ENCODE measurements at regions not wholly inside any gene's neighbourhood (a gene's known extent, or its start where the extent isn't known, plus 50 kb on each side); places are given as distances from the start of the nearest gene placed in this dataset.
"Not testable (repeated sequence)": the region's sequence is repeated elsewhere in the genome, so short reads cannot be mapped to it uniquely, and the experiment has no call there.

DNA sequence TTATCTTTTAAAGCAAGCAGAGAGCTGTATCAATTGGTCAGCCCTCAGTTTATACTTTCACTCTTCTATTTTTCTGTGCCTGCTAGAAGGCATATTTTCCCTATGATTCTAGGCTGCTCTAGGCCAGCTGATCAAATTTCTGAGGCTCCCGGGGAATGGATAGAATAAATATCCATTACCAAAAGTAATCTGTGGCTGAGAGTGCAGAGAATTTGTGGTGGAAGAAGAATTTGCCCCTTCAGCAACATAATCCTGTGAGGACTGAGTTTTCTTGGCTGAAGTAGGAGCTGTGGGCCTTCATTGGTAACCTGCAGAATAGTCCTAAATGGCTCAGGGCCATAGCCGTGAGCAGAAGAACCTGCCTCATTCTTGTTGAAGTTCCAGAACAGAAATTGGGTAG is 314.6 kb upstream of the CASK start:
- H3K36me3 Mint-ChIP-seq (ENCODE audit: low read depth): no peaks in the 10 kb centered on the region
- ChIA-PET CTCF (interaction anchor here (0.5 kb wide), 1 partner anchor 714 kb away, joined by 3 read pairs; no protein-coding TSS in a partner anchor), POLR2A (no interaction called here)
- H3K4me3 Mint-ChIP-seq: no peak overlapping the region
- no peak overlapping the region for H3K27ac Mint-ChIP-seq
- H3K4me1 Mint-ChIP-seq: peaks cover 6% of the 10 kb centered on the region
- peaks cover 10% of the 10 kb centered on the region for H3K9me3 Mint-ChIP-seq
- no peaks in the 10 kb centered on the region for H3K27me3 Mint-ChIP-seq
- DNase-seq: no peak

DNA sequence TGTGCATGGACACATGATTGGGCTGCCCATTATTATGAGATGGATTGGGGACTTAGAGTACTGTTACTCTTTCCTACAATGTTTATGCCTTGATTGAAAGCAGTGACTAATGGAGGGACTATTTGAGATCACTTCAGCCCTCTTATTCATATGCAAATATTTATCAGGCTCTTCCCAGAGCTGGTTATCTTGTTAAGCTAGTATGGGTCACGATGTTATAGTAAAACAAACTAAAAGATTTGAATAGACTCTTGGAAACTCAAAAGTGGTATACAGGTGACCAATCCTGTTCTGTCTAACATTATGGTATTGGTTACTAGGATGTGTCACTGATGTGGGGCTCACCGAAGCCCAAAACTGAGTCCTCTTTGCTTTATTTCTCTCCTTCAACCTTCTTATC is 306.2 kb upstream of the CASK start:
- Mint-ChIP-seq H3K36me3 (ENCODE audit: low read depth) (peaks cover 12% of the 10 kb centered on the region), H3K9me3 (peaks cover 13% of the 10 kb centered on the region), H3K4me1 (no peaks in the 10 kb centered on the region), H3K27ac (no peak overlapping the region), H3K27me3 (no peaks in the 10 kb centered on the region), H3K4me3 (no peak overlapping the region)
- ChIA-PET POLR2A (no interaction called here), CTCF (no interaction called here)
- no peak for DNase-seq

DNA sequence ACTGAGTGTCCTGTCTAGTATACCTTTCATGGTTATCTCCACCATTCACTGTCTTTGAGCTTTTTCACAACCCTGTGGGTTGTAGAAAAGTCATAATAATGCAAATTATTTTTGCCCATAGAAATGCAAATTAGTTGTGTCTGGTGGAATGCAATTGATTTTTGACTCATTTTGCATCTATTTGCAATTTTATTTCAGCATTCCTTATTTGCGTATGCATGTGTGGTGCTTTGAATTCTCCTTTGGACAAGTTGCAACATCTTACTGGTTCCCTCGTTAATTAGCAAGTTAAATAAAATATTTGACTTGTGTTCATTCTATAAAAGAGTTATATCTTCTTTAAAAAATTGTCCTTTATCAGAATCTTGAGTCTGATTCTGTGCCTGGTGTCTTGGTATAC is 297.3 kb upstream of the CASK start:
- POLR2A ChIA-PET: no interaction called here
- Mint-ChIP-seq H3K27me3 (no peaks in the 10 kb centered on the region), H3K36me3 (ENCODE audit: low read depth) (peaks cover under 1% of the 10 kb centered on the region), H3K4me1 (no peaks in the 10 kb centered on the region), H3K27ac (no peak overlapping the region), H3K9me3 (peaks cover 3% of the 10 kb centered on the region), H3K4me3 (no peak overlapping the region)
- CTCF ChIA-PET: no interaction called here
- no peak for DNase-seq

DNA sequence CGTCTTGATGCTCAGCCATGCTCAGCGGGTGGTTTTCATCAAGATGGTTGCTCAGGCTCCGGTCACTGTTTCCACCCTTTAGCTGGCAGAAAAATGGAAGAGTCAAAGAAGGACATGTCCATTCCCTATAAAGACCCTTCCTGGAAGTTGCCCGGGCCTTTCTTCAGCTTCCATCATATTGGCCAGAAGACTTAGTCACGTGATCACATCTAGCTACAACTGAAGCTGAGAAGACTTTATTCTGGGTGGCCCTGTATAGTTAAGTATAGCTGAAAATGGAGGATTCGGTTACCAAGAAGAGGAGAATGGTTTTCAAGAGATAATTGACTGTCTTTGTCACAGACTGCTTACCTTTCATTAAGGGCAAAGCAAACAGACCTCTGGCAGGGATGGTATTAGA is 296.7 kb upstream of the CASK start:
- CTCF ChIA-PET: no interaction called here
- Mint-ChIP-seq H3K4me3 (no peak overlapping the region), H3K36me3 (ENCODE audit: low read depth) (no peaks in the 10 kb centered on the region)

DNA sequence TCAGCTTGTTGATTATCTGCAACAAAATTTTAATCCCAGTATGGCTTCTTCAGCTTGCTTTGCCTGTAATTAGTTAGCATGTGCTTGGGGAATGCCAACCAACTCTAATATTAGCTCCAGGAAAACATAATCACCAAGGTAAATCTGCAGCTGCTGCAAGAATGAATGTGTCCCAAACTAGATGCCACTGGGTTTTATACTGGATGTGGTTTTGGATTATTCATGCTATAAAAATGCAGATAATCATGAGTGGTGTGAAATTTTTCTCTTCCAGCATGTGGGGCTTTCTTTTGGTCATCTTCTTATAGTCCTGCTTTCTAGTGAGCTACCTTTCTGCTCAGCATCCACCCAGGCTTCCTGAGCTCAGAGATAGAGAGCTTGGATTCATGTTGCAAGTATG is 295.9 kb upstream of the CASK start:
- H3K4me1 Mint-ChIP-seq: no peaks in the 10 kb centered on the region

More for the DNA sequence above, 296.7 kb upstream of the CASK start:
- POLR2A ChIA-PET: no interaction called here
- no peak for DNase-seq
- no peaks in the 10 kb centered on the region for H3K4me1 Mint-ChIP-seq
- H3K27me3 Mint-ChIP-seq: no peaks in the 10 kb centered on the region
- no peak overlapping the region for H3K27ac Mint-ChIP-seq
- H3K9me3 Mint-ChIP-seq: peaks cover 1% of the 10 kb centered on the region

DNA sequence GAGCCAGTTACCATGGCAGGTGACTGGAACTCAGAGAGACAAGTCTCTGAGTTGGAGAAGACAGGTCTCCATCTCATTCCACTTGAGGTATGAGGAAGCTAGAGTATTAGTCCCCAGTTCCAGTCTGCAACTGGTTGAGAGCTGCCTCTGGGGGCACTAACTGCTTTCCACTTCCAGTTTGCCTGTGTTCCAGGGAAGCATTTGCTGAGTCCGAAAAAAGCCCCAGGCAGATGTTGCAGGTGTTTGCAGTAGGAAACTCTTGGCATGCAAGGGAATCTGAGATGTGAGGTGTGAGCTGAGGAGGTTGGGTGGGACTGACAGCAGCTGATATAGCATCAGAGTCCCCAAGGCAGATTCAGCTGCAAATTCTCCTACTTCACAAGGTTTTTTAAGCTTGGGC is 272.2 kb upstream of the CASK start:
- CTCF ChIA-PET: no interaction called here

More for the DNA sequence above, 295.9 kb upstream of the CASK start:
- ChIA-PET POLR2A (no interaction called here), CTCF (no interaction called here)
- Mint-ChIP-seq H3K27me3 (no peaks in the 10 kb centered on the region), H3K27ac (no peak overlapping the region), H3K9me3 (no peaks in the 10 kb centered on the region), H3K4me3 (no peak overlapping the region), H3K36me3 (ENCODE audit: low read depth) (no peaks in the 10 kb centered on the region)
- no peak for DNase-seq

DNA sequence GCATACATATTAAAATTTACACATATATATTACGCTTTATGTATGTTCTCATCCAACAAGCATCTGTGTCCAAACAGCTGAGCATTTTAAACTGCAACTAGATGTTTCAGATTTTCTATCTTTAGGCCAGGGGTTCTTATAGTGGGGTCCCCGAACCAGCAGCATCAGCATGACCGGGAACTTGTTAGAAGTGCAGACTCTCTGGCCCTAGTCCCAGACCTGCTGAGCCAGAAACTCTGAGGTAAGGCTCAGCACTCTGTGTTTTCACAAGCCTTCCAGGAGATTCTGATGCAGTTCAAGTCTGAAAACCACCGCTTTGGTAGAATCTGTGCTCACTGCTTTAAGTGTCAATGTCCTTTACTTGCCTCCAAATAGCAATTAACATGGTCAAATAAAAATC is 266.2 kb upstream of the CASK start:
- no peak for DNase-seq
- ChIA-PET POLR2A (no interaction called here), CTCF (no interaction called here)
- Mint-ChIP-seq H3K4me3 (no peak overlapping the region), H3K4me1 (no peaks in the 10 kb centered on the region), H3K36me3 (ENCODE audit: low read depth) (no peaks in the 10 kb centered on the region), H3K9me3 (peaks cover 2% of the 10 kb centered on the region), H3K27ac (no peak overlapping the region), H3K27me3 (no peaks in the 10 kb centered on the region)

More for the DNA sequence above, 272.2 kb upstream of the CASK start:
- no peak overlapping the region for H3K4me3 Mint-ChIP-seq
- no peak for DNase-seq
- H3K27me3 Mint-ChIP-seq: no peaks in the 10 kb centered on the region
- H3K9me3 Mint-ChIP-seq: peaks cover 2% of the 10 kb centered on the region
- no peaks in the 10 kb centered on the region for H3K36me3 Mint-ChIP-seq (ENCODE audit: low read depth)
- POLR2A ChIA-PET: no interaction called here
- H3K27ac Mint-ChIP-seq: no peak overlapping the region
- no peaks in the 10 kb centered on the region for H3K4me1 Mint-ChIP-seq

DNA sequence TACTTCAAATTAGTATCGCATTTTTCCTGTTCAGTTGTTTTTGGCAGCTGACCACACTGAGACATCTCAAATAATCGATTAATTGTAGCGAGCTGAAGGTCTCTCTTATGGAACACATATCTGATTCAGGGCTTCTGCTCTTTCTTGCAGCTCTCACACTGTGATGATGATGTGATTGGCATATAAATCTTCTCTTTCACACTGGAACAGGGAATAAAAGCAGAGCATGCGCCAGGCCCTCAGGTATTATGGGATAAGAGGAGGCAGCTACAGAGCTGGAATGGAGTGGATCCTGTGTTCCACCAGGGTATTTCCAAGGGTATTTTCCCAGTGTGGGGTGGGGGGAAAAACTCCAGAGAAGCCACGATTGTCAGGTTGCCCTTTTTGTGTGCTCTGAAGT is 265.4 kb upstream of the CASK start:
- H3K4me1 Mint-ChIP-seq: no peaks in the 10 kb centered on the region

DNA sequence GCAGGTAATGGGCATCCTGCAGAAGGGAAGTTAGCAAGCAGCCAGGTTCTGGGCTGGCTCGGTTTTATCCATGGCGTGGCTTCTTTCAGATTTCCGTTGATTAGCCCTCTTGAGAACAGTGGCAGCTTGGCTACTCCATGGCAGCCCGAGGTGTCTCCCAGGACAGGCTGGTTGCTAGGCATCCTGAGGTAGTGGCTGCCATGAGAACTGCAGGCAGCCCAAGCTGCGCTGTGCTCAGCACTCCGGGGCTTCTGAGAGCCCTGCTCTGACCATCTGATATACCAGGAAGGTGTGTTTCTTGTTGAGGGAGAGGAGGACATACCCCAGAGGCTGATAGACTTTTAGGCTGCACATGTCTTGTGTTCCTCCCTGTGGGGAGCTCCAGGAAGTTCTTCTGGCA is 253.4 kb upstream of the CASK start:
- Mint-ChIP-seq H3K9me3 (no peaks in the 10 kb centered on the region), H3K36me3 (ENCODE audit: low read depth) (no peaks in the 10 kb centered on the region), H3K4me3 (no peak overlapping the region), H3K27me3 (no peaks in the 10 kb centered on the region), H3K27ac (no peak overlapping the region), H3K4me1 (no peaks in the 10 kb centered on the region)
- ChIA-PET POLR2A (no interaction called here), CTCF (no interaction called here)
- no peak for DNase-seq

More for the DNA sequence above, 265.4 kb upstream of the CASK start:
- POLR2A ChIA-PET: no interaction called here
- Mint-ChIP-seq H3K9me3 (peaks cover 2% of the 10 kb centered on the region), H3K27ac (no peak overlapping the region), H3K4me3 (no peak overlapping the region), H3K36me3 (ENCODE audit: low read depth) (no peaks in the 10 kb centered on the region), H3K27me3 (no peaks in the 10 kb centered on the region)
- CTCF ChIA-PET: no interaction called here
- DNase-seq: no peak

DNA sequence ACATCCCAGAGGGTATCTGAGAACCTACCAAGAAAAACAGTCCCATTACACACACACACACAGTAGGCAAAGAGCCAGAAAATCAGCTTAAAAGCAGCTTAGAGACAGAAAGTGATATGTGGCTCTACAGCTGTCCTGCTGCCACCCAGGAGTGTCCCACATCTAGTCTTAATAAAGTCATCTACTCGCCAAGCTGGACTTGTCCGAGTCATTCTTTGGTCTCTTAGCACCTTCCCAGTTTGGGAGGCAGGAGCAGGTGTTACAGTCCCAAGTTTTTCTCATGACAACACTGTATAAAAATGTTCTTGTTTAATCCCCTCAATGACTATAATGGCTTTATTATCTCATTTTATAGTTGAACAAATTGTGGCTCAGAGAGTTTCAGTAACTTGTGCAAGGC is 252.5 kb upstream of the CASK start:
- Mint-ChIP-seq H3K36me3 (ENCODE audit: low read depth) (no peaks in the 10 kb centered on the region), H3K9me3 (no peaks in the 10 kb centered on the region), H3K27me3 (no peaks in the 10 kb centered on the region), H3K4me3 (no peak overlapping the region), H3K27ac (no peak overlapping the region), H3K4me1 (no peaks in the 10 kb centered on the region)
- no peak for DNase-seq
- POLR2A ChIA-PET: no interaction called here
- CTCF ChIA-PET: no interaction called here

DNA sequence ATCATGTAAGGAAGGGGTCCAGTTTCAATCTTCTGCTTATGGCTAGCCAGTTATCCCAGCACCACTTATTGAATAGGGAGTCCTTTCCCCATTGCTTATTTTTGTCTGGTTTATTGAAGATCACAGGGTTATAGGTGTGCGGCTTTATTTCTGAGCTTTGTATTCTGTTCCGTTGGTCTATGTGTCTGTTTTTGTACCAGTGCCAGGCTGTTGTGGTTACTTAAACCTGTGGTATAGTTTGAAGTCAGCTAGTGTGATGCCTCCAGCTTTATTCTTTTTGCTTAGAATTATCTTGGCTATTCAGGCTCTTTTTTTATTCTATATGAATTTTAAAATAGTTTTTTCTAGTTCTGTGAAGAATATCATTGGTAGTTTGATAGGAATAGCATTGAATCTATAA is 234.6 kb upstream of the CASK start:
- POLR2A ChIA-PET, CTCF ChIA-PET, H3K4me3 Mint-ChIP-seq: not testable (repeated sequence)

DNA sequence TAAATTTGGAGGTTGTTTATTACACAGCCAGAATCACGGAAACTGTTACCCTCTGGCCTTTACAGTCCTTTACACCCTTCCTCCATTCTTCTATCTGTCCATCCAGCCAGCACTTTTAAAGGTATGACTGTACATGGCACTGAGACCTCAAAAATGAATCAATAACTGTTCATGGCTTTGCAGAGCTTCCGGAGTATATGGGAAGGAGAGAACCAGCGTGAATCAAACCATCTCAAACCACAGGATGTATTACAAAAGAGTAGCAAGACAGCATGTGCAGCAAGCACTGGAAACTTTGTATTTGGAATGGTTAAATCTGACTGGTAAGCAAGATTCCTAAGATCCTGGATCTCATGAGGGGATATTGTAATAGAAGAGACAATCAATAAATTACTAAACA is 228.5 kb upstream of the CASK start:
- Mint-ChIP-seq H3K4me1 (peaks cover 14% of the 10 kb centered on the region), H3K27me3 (no peaks in the 10 kb centered on the region), H3K27ac (no peak overlapping the region), H3K9me3 (peaks cover 2% of the 10 kb centered on the region), H3K36me3 (ENCODE audit: low read depth) (peaks cover 2% of the 10 kb centered on the region), H3K4me3 (no peak overlapping the region)
- ChIA-PET POLR2A (no interaction called here), CTCF (no interaction called here)
- DNase-seq: no peak

More for the DNA sequence above, 234.6 kb upstream of the CASK start:
- H3K9me3 Mint-ChIP-seq: peaks cover 14% of the 10 kb centered on the region
- not testable (repeated sequence) for H3K36me3 Mint-ChIP-seq (ENCODE audit: low read depth); H3K27me3 Mint-ChIP-seq; H3K4me1 Mint-ChIP-seq; H3K27ac Mint-ChIP-seq; DNase-seq

DNA sequence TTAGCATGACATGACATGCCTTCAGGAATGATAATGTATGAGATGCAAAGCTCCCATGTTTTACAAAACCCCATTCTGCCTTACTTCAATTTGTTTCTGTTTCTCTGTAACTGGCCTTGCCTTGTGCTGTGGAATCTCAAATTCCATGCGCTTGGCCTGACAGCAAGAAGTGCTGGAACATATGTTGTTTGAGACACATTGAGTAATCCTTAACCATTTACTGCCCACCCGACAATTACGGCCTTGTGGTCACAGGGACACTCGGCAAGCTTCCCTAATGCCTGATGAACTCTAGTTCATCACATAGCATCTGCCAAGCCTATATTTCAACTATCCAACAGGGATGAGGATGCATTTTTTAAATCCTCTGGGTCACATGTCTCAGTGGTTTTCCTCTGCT is 226.4 kb upstream of the CASK start:
- CTCF ChIA-PET: no interaction called here
- POLR2A ChIA-PET: no interaction called here
- no peak overlapping the region for H3K27ac Mint-ChIP-seq
- peaks cover 2% of the 10 kb centered on the region for H3K36me3 Mint-ChIP-seq (ENCODE audit: low read depth)
- DNase-seq: no peak
- H3K9me3 Mint-ChIP-seq: peaks cover 2% of the 10 kb centered on the region
- H3K4me1 Mint-ChIP-seq: peaks cover 14% of the 10 kb centered on the region
- H3K27me3 Mint-ChIP-seq: no peaks in the 10 kb centered on the region
- no peak overlapping the region for H3K4me3 Mint-ChIP-seq

DNA sequence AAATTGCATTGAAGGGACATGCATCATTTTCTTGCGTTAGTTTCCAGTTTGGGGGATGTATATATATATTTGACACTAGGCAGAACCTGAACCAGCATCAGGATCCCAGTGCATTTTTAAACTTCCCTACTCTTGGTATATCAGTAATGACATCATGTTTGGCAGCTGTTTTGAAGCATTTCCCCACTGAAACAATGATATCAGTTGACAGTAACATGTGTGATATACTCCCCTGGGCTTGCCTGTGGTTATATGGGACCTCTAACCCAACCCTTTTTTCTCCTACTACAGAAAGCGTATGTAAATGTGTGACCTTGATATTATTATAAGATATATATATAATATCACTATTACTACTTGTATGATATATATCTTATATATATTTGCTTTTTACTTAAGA is 225.9 kb upstream of the CASK start:
- Mint-ChIP-seq H3K27me3 (no peaks in the 10 kb centered on the region), H3K27ac (no peak overlapping the region), H3K36me3 (ENCODE audit: low read depth) (peaks cover 2% of the 10 kb centered on the region), H3K9me3 (peaks cover 2% of the 10 kb centered on the region), H3K4me3 (no peak overlapping the region), H3K4me1 (peaks cover 14% of the 10 kb centered on the region)
- ChIA-PET CTCF (no interaction called here), POLR2A (no interaction called here)
- DNase-seq: no peak

Data from activated CD4-positive, alpha-beta T cell treated with anti-CD3 and anti-CD28 coated beads, Interleukin-2, amount 10 ng/mL, durations not matched to agents 7 days and 5 days (primary cell).